Gastroesophageal sphincter (tissue), 3 donors: ENCODE measurements at regions not wholly inside any gene's neighbourhood (a gene's known extent, or its start where the extent isn't known, plus 50 kb on each side); places are given as distances from the start of the nearest gene placed in this dataset.

Experiments used
- POLR2A ChIP-seq, 2 donors: fragments of 450-650 bp; IDR thresholded peaks; one replicate each; pipeline ENCODE4 v1.6.1; 2017; ENCODE audit warnings: antibody characterized with exemption in 2 of 2, mild to moderate bottlenecking in 2 of 2, moderate library complexity in 1 of 2
- POLR2AphosphoS5 ChIP-seq: sonication (generic); formaldehyde crosslinking; IDR thresholded peaks from one replicate; pipeline ENCODE4 v1.6.1; 2017; ENCODE audit warnings: antibody characterized with exemption
- TF ChIP-seq, protein P1 (sequence below), 4 experiments: fragments of 200-600 bp in 2 of 4; fragments of 450-650 bp in 2 of 4; sonication (generic) in 1 of 4; IDR thresholded peaks; one replicate each; pipeline ENCODE4 v1.5.1; 2017 to 2019; ENCODE audit warnings: antibody characterized with exemption in 4 of 4, mild to moderate bottlenecking in 2 of 4, moderate library complexity in 2 of 4

- TF ChIP-seq, protein P1, sequence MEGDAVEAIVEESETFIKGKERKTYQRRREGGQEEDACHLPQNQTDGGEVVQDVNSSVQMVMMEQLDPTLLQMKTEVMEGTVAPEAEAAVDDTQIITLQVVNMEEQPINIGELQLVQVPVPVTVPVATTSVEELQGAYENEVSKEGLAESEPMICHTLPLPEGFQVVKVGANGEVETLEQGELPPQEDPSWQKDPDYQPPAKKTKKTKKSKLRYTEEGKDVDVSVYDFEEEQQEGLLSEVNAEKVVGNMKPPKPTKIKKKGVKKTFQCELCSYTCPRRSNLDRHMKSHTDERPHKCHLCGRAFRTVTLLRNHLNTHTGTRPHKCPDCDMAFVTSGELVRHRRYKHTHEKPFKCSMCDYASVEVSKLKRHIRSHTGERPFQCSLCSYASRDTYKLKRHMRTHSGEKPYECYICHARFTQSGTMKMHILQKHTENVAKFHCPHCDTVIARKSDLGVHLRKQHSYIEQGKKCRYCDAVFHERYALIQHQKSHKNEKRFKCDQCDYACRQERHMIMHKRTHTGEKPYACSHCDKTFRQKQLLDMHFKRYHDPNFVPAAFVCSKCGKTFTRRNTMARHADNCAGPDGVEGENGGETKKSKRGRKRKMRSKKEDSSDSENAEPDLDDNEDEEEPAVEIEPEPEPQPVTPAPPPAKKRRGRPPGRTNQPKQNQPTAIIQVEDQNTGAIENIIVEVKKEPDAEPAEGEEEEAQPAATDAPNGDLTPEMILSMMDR (IDR thresholded peaks at IDR 0.05) = no peak
- TF ChIP-seq POLR2A (IDR thresholded peaks at IDR 0.05) (no peak), POLR2AphosphoS5 (no peak)
Measured at GRCh38 chr9:103514767-103515166, 519.6 kb downstream of the CYLC2 start.
